BE2C (cell line): ENCODE measurements at regions not wholly inside any gene's neighbourhood (a gene's known extent, or its start where the extent isn't known, plus 50 kb on each side); places are given as distances from the start of the nearest gene placed in this dataset.

Source experiments
- DNase-seq: peaks from one replicate; pipeline ENCODE4 v3.0.0-alpha.2; 2020
- H3K27me3 ChIP-seq: fragments of 250-450 bp; sonication (Bioruptor Pico); 2 replicates; pipeline ENCODE4 v1.5.1; 2020; ENCODE audit warnings: mild to moderate bottlenecking
- H3K36me3 ChIP-seq: fragments of 250-450 bp; sonication (Bioruptor Pico); 2 replicates; pipeline ENCODE4 v1.5.1; 2020; ENCODE audit warnings: mild to moderate bottlenecking
- H3K4me1 ChIP-seq: fragments of 250-450 bp; sonication (Bioruptor Pico); 2 replicates; pipeline ENCODE4 v1.5.1; 2020
- H3K4me3 ChIP-seq: 2 replicates; pipeline ENCODE4 v1.5.1; 2011; ENCODE audit warnings: low read depth, low read length
- H3K9me3 ChIP-seq: fragments of 250-450 bp; sonication (Bioruptor Pico); 2 replicates; pipeline ENCODE4 v1.5.1; 2020
- TF ChIP-seq, protein P1 (sequence below): IDR thresholded peaks from 2 replicates; pipeline ENCODE4 v1.5.1; 2012; ENCODE audit warnings: mild to moderate bottlenecking, low read depth, low read length

DNA sequence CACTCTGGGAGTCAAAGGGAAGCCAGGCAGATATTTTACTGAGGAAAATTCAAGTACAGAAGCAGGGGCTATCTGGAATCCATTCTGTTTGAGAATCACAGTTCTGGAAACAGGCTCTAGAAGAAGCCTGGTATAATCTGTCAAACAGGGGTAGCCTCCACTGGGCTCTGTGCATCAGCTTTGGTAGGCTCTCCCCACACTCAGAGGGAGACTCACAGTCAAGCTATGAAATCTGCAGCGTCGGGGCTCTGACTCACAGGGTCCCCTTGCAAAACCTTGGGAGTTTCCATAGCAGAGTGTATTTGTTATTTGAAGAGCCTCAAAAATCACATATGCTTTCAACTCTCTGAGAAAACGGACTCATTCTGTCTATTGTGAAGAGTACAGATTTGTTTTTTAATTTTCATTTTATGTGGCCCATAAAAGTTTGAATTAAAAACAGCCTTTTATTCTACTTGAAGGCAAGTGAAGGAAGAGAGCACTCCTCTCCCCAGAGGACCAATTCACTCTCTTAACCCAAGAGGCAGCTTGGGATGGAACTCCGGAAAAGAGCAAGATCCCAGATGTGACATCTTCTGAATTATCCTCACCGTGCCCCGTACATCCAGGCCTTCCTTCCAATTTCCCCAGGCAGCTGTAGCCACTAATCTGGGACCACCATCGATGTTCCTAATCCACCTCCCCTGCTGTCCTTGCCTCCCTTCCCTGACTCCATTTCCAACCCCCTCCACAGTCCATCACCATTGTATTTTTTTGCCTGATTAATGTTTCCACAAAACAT is 590.9 kb upstream of the MGMT start:
- no peaks in the 10 kb centered on the region for H3K9me3 ChIP-seq
- TF ChIP-seq, protein P1, sequence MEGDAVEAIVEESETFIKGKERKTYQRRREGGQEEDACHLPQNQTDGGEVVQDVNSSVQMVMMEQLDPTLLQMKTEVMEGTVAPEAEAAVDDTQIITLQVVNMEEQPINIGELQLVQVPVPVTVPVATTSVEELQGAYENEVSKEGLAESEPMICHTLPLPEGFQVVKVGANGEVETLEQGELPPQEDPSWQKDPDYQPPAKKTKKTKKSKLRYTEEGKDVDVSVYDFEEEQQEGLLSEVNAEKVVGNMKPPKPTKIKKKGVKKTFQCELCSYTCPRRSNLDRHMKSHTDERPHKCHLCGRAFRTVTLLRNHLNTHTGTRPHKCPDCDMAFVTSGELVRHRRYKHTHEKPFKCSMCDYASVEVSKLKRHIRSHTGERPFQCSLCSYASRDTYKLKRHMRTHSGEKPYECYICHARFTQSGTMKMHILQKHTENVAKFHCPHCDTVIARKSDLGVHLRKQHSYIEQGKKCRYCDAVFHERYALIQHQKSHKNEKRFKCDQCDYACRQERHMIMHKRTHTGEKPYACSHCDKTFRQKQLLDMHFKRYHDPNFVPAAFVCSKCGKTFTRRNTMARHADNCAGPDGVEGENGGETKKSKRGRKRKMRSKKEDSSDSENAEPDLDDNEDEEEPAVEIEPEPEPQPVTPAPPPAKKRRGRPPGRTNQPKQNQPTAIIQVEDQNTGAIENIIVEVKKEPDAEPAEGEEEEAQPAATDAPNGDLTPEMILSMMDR, result no peak
- no peak for DNase-seq

DNA sequence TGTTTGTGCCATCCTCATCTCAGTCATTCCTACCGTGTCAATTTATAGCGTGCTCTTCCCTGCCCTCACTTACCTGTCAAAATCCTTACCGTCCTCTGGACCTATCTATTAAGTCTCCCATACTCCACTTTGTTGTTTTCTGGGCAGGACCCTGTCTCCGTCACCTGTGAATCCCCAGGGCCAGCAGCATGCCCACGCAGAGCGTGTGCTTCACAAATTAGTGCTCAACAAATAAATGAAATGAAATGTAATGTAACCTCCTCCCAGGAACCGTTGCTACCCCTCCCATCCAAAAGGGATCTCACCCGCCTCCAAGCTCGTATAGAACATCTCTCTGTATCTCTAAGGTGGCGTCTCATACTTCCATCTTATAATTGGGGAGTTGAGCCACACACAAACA is 589.9 kb upstream of the MGMT start:
- H3K4me3 ChIP-seq, result no peak overlapping the region
- H3K36me3 ChIP-seq, result no peaks in the 10 kb centered on the region
- H3K27me3 ChIP-seq, result no peaks in the 10 kb centered on the region
- H3K4me1 ChIP-seq, result peaks cover 6% of the 10 kb centered on the region
- no peaks in the 10 kb centered on the region for H3K9me3 ChIP-seq
- no peak for DNase-seq
- TF ChIP-seq, protein P1, result no peak

More for the DNA sequence above, 590.9 kb upstream of the MGMT start:
- no peaks in the 10 kb centered on the region for H3K36me3 ChIP-seq
- H3K27me3 ChIP-seq, result no peaks in the 10 kb centered on the region
- peaks cover 6% of the 10 kb centered on the region for H3K4me1 ChIP-seq
- no peak overlapping the region for H3K4me3 ChIP-seq

DNA sequence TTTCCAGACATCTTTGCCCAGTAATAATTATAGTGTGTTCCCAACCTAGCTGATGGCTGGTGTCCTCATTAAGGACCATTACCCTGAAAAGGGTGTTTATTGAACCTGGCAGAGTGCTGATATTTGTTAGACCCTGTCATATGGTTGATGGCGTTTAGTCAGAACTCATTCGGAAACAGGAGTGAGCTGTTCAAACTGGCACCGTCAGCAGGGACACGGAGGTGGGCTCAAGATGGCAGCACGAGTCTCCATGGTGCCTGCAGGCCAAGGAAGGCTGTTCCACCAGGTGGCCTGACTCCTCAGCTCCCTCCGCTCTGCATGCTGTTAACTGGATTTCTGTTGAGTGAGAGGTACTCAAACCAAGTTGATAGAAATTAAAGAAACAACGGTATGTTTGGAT is 589.1 kb upstream of the MGMT start:
- H3K9me3 ChIP-seq, result no peaks in the 10 kb centered on the region
- peaks cover 6% of the 10 kb centered on the region for H3K4me1 ChIP-seq
- H3K27me3 ChIP-seq, result no peaks in the 10 kb centered on the region
- no peaks in the 10 kb centered on the region for H3K36me3 ChIP-seq
- no peak for DNase-seq
- H3K4me3 ChIP-seq, result no peak overlapping the region
- TF ChIP-seq, protein P1, result no peak

GRCh38 chr10:128879030-128879429 is 588.0 kb upstream of the MGMT start:
- DNase-seq, result no peak
- no peak overlapping the region for H3K4me3 ChIP-seq
- no peaks in the 10 kb centered on the region for H3K9me3 ChIP-seq
- H3K27me3 ChIP-seq, result no peaks in the 10 kb centered on the region
- H3K4me1 ChIP-seq, result peaks cover 6% of the 10 kb centered on the region
- TF ChIP-seq, protein P1, result no peak
- H3K36me3 ChIP-seq, result no peaks in the 10 kb centered on the region

DNA sequence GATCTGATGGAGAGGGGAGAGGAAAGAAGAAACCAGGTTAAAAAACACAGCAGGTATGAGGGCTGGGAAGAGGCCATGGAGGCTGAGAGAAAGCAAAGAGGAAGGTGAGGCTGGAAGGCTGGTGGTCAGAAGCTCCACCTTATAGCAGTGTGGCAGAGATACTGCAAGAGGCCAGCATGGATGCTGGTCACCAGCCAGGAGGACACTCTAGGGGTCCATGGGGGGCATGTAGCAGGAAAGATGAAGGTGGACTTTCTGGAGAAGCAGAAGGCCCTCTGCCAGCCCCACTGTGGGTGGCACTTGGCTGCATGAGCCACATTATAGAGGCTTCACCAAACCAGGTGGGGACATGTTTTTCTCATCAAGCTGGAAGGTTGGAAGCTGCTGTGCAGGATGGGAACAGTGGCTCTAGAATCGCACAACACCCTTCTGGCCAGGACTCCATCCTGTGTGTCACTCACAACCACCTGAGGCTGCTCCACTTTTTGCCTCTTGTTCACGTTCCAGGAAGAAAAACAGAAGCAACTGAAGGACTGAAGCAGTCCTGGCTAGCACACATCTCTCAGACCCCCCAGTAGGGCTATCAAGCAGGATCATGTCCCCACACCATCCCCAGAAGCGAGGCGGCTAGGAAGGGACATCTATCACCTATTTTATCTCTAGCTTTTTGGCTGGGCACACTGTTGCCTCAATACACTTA is 587.5 kb upstream of the MGMT start:
- TF ChIP-seq, protein P1, result no peak
- H3K9me3 ChIP-seq, result no peaks in the 10 kb centered on the region
- no peaks in the 10 kb centered on the region for H3K27me3 ChIP-seq
- H3K4me3 ChIP-seq, result no peak overlapping the region
- DNase-seq, result no peak
- H3K4me1 ChIP-seq, result peaks cover 6% of the 10 kb centered on the region
- no peaks in the 10 kb centered on the region for H3K36me3 ChIP-seq
